Prostate gland (tissue), 2 donors: ENCODE measurements at regions not wholly inside any gene's neighbourhood (a gene's known extent, or its start where the extent isn't known, plus 50 kb on each side); places are given as distances from the start of the nearest gene placed in this dataset.

Source experiments
- POLR2A ChIP-seq: fragments of 450-650 bp; IDR thresholded peaks from one replicate; pipeline ENCODE4 v1.6.1; 2016; ENCODE audit warnings: antibody characterized with exemption, mild to moderate bottlenecking
- TF ChIP-seq, protein P1 (sequence below), 4 experiments: fragments of 200-600 bp in 2 of 4; fragments of 450-650 bp in 2 of 4; sonication (generic) in 2 of 4; IDR thresholded peaks; 1 replicate in 3 of 4; 2 replicates in 1 of 4; pipeline ENCODE4 v1.5.1; 2016 to 2019; ENCODE audit warnings: antibody characterized with exemption in 4 of 4, mild to moderate bottlenecking in 2 of 4, moderate library complexity in 2 of 4

DNA sequence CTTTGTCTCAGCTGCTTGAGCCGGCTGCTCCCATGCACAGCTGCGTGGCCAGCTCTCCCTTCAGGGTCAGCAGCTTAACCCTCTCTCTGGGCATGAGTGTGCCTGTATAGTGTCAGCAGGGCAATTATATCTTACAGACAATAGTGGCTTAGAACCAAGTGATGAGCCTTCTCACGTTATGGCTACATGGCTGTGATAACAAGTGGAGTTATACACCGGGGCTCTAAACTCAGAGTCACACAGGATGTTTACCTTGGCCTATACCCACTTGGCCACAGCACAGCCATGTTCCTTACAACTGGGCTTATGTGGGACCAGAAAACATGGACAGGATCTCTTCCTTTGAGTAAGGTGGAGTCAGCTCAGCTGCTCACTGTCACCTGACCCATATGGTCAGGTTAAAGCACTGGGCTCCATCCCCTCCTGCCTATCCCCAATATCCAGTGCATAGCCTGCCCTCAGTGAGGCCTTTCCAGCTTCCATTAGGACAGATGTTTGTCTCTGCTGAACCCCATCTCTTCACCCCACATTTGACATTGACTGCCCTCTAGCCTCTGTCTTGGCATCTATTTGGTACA, 294.2 kb upstream of the NCKAP5 start:
- TF ChIP-seq, protein P1, sequence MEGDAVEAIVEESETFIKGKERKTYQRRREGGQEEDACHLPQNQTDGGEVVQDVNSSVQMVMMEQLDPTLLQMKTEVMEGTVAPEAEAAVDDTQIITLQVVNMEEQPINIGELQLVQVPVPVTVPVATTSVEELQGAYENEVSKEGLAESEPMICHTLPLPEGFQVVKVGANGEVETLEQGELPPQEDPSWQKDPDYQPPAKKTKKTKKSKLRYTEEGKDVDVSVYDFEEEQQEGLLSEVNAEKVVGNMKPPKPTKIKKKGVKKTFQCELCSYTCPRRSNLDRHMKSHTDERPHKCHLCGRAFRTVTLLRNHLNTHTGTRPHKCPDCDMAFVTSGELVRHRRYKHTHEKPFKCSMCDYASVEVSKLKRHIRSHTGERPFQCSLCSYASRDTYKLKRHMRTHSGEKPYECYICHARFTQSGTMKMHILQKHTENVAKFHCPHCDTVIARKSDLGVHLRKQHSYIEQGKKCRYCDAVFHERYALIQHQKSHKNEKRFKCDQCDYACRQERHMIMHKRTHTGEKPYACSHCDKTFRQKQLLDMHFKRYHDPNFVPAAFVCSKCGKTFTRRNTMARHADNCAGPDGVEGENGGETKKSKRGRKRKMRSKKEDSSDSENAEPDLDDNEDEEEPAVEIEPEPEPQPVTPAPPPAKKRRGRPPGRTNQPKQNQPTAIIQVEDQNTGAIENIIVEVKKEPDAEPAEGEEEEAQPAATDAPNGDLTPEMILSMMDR (IDR thresholded peaks at IDR 0.05) = no peak
- no peak for TF ChIP-seq POLR2A
